Fibroblast of mammary gland (primary cell): ENCODE measurements at regions not wholly inside any gene's neighbourhood (a gene's known extent, or its start where the extent isn't known, plus 50 kb on each side); places are given as distances from the start of the nearest gene placed in this dataset.

Source experiments
- DNase-seq: peaks from one replicate; pipeline ENCODE4 v3.0.0-alpha.2; 2010; ENCODE audit warnings: low read depth
- H3K4me3 ChIP-seq: 2 replicates; pipeline ENCODE4 v1.5.1; 2011; ENCODE audit warnings: low read depth, mild to moderate bottlenecking, low read length, moderate library complexity; ENCODE audit not compliant: control insufficient read depth
- TF ChIP-seq, protein P1 (sequence below): conservative IDR thresholded peaks from 2 replicates; pipeline ENCODE4 v1.5.1; 2011; ENCODE audit warnings: low read depth, low read length, inconsistent platforms; ENCODE audit not compliant: control insufficient read depth, insufficient read depth

DNA sequence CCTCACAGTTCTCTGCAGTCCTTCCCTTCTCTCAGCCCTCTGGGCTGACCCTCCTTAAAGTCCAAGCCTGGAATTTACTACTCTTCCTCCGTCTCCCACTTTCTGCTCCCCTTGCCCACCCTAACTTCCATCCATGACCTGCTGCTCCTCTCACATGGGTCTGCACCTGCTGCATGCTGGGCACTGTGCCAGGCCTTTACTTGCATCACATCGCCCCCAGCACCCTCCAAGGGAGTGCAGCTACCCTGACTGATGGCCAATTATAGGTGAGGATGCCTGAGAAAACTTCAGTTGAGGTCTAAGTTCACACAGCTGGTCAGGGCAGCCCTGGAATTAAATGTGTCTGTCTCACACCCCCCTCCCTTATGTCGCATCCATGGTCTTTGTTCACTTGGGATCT, 53.6 kb upstream of the ZPBP start:
- no peak for DNase-seq
- TF ChIP-seq, protein P1, sequence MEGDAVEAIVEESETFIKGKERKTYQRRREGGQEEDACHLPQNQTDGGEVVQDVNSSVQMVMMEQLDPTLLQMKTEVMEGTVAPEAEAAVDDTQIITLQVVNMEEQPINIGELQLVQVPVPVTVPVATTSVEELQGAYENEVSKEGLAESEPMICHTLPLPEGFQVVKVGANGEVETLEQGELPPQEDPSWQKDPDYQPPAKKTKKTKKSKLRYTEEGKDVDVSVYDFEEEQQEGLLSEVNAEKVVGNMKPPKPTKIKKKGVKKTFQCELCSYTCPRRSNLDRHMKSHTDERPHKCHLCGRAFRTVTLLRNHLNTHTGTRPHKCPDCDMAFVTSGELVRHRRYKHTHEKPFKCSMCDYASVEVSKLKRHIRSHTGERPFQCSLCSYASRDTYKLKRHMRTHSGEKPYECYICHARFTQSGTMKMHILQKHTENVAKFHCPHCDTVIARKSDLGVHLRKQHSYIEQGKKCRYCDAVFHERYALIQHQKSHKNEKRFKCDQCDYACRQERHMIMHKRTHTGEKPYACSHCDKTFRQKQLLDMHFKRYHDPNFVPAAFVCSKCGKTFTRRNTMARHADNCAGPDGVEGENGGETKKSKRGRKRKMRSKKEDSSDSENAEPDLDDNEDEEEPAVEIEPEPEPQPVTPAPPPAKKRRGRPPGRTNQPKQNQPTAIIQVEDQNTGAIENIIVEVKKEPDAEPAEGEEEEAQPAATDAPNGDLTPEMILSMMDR = no peak
- H3K4me3 ChIP-seq = no peak overlapping the region

DNA sequence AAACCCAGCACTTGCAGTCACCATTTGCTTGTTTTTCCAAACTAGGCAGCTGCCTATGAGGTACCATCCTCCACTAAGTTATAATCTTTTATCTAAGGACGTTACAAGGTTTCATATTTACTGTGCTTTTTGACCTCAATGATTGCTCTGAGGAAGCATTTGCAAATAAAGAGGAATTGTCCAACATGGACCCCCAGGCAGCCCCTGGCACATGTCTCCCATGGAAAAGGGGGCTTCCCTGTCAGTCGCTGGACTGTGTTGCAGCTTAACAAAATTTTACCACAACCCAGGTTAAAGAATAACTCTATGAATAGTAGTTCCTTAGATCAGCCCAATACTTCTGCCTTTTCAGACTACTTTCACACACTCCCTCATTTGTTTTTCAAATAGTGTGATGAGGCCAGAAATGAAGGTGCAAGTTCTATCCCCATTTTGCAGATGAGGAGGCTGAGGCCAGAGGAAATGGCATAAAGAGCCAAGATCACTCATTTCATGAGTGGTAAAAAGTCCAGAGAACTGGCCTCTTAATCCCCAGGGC, 52.8 kb upstream of the ZPBP start:
- DNase-seq = no peak
- H3K4me3 ChIP-seq = no peak overlapping the region
- TF ChIP-seq, protein P1 = no peak

DNA sequence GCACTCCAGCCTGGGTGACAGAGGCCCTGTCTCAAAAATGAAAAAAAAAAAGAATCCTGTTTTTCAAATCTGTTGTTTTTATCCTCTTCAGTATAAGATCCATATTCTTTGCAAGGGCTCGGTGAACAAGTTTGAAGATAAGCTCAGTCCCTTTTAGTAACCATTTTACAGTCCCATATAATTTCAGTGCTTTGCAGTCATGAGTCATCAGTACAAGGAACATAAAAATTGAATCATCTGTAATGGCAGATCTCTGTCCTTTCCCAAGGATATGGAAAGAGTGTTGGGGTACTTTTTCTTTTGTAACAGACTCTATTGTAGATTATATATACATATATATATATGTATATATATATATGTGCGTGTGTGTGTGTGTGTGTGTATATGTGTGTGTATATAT, 52.2 kb upstream of the ZPBP start:
- no peak overlapping the region for H3K4me3 ChIP-seq
- no peak for DNase-seq
- TF ChIP-seq, protein P1 = no peak
